Endothelial cell of umbilical vein (primary cell): ENCODE measurements at regions not wholly inside any gene's neighbourhood (a gene's known extent, or its start where the extent isn't known, plus 50 kb on each side); places are given as distances from the start of the nearest gene placed in this dataset.

ENCODE experiments used
- BruUV-seq: library from RNA; stranded (reverse); fragments of 400-500 nt; replicated peaks from 2 replicates; lab custom pipeline; 2021; lab: Mats Ljungman, UMichigan
- CTCF ChIA-PET: fragments of 300-600, 350-600 bp; sonication (Branson Sonifier 250); formaldehyde crosslinking; loops from one replicate; lab custom pipeline; 2021; ENCODE audit warnings: antibody characterized with exemption, inconsistent platforms; lab: Charles Lee
- POLR2A ChIA-PET: fragments of 300-600, 350-600 bp; sonication (Branson Sonifier 250); formaldehyde crosslinking; loops from one replicate; lab custom pipeline; 2021; ENCODE audit warnings: antibody characterized with exemption, inconsistent platforms; lab: Charles Lee
- DNase-seq: peaks from one replicate; pipeline ENCODE4 v3.0.0-alpha.2; 2011; ENCODE audit warnings: low read depth, low spot score
- FAIRE-seq: peaks from 2 replicates; lab custom pipeline; 2011; peaks lifted over from hg19 to GRCh38; lab: Jason Lieb, UNC
- H2AFZ ChIP-seq: 2 replicates; pipeline ENCODE4 v1.6.0; 2012; ENCODE audit warnings: low read depth, low read length, control low read depth, inconsistent platforms
- H3K27ac ChIP-seq: 2 replicates; pipeline ENCODE4 v1.5.1; 2011; ENCODE audit warnings: low read depth, mild to moderate bottlenecking, control low read depth, low read length, moderate library complexity; ENCODE audit not compliant: insufficient read depth
- H3K27me3 ChIP-seq, 2 experiments: 2 replicates each; pipeline versions ENCODE4 v1.6.0 to v1.6.1; 2011; ENCODE audit warnings: low read length in 2 of 2, mixed read lengths in 1 of 2; ENCODE audit not compliant: control insufficient read depth in 2 of 2, insufficient read depth in 2 of 2
- H3K36me3 ChIP-seq, 2 experiments: 2 replicates in 1 of 2; 3 replicates in 1 of 2; pipeline ENCODE4 v1.5.1; 2011; ENCODE audit warnings: low read length in 2 of 2, mild to moderate bottlenecking in 1 of 2, moderate library complexity in 1 of 2; ENCODE audit not compliant: control insufficient read depth in 2 of 2, insufficient read depth in 2 of 2; ENCODE audit errors: extremely low read depth in 1 of 2
- H3K4me1 ChIP-seq: 3 replicates; pipeline ENCODE4 v1.5.1; 2011; ENCODE audit warnings: mild to moderate bottlenecking, low read length; ENCODE audit not compliant: control insufficient read depth, insufficient read depth; ENCODE audit errors: extremely low read depth
- H3K4me2 ChIP-seq: 2 replicates; pipeline ENCODE4 v1.6.1; 2011; ENCODE audit warnings: low read length, control low read depth, mixed read lengths; ENCODE audit not compliant: insufficient read depth
- H3K4me3 ChIP-seq, 3 experiments: fragments of 200-600 bp in 1 of 3; sonication (generic), shearing (Covaris generic) in 1 of 3; replicated peaks in 1 of 3; 2 replicates each; pipeline ENCODE4 v1.5.1; 2011 to 2016; ENCODE audit warnings: control low read depth in 3 of 3, low read length in 3 of 3, mild to moderate bottlenecking in 2 of 3, inconsistent platforms in 1 of 3, low read depth in 1 of 3, moderate library complexity in 1 of 3; ENCODE audit not compliant: insufficient read depth in 1 of 3
- H3K79me2 ChIP-seq: 2 replicates; pipeline ENCODE4 v1.6.0; 2012; ENCODE audit warnings: low read length, inconsistent platforms; ENCODE audit not compliant: control insufficient read depth, insufficient read depth
- H3K9ac ChIP-seq: replicated peaks from 2 replicates; pipeline ENCODE3; 2011; ENCODE audit warnings: low read length, control low read depth; ENCODE audit not compliant: insufficient read depth; ENCODE audit errors: extremely low read depth
- H3K9me1 ChIP-seq: replicated peaks from 3 replicates; pipeline ENCODE4 v1.6.0; 2011; ENCODE audit warnings: mild to moderate bottlenecking, low read length; ENCODE audit not compliant: control insufficient read depth, insufficient read depth; ENCODE audit errors: extremely low read depth
- H3K9me3 ChIP-seq: replicated peaks from 2 replicates; pipeline ENCODE4 v1.5.1; 2012; ENCODE audit warnings: low read length, inconsistent platforms; ENCODE audit not compliant: control insufficient read depth, insufficient read depth
- H4K20me1 ChIP-seq: replicated peaks from 2 replicates; pipeline ENCODE3; 2011; ENCODE audit warnings: mild to moderate bottlenecking, low read length; ENCODE audit not compliant: control insufficient read depth, insufficient read depth; ENCODE audit errors: extremely low read depth
- EZH2 ChIP-seq: IDR thresholded peaks from 2 replicates; pipeline ENCODE4 v1.6.1; 2012; ENCODE audit warnings: borderline replicate concordance, low read depth, mild to moderate bottlenecking, moderate library complexity, low read length, inconsistent platforms; ENCODE audit not compliant: severe bottlenecking
- GATA2 ChIP-seq: IDR thresholded peaks from 2 replicates; pipeline ENCODE4 v1.7.0; 2011; ENCODE audit warnings: low read depth, mild to moderate bottlenecking, moderate library complexity, mixed read lengths, low read length; ENCODE audit not compliant: insufficient read length, insufficient read depth
- JUN ChIP-seq: IDR thresholded peaks from 2 replicates; pipeline ENCODE4 v1.6.1; 2011; ENCODE audit warnings: borderline replicate concordance, low read depth; ENCODE audit not compliant: insufficient read length, insufficient read depth
- MYC ChIP-seq: IDR thresholded peaks from one replicate; pipeline ENCODE4 v1.6.1; 2011; ENCODE audit warnings: mild to moderate bottlenecking, low read depth, low read length
- POLR2A ChIP-seq: IDR thresholded peaks from 2 replicates; pipeline ENCODE4 v1.6.1; 2012; ENCODE audit warnings: low read depth, mild to moderate bottlenecking, control low read depth, low read length
- POLR2AphosphoS5 ChIP-seq: IDR thresholded peaks from 2 replicates; pipeline ENCODE4 v1.6.1; 2012; ENCODE audit warnings: low read depth, mild to moderate bottlenecking, control low read depth, low read length, moderate library complexity; ENCODE audit not compliant: insufficient read depth
- dilution Hi-C: fragments of 300-500 bp; cut with MboI; formaldehyde crosslinking; loops from one replicate; pipeline ENCODE4 v1.15.0; 2019; ENCODE audit warnings: low sequenced_read_pairs; ENCODE audit not compliant: extremely low pct_ligation_motif_present
- intact Hi-C: fragments of 100-400 bp; cut with micrococcal nuclease; formaldehyde crosslinking; loops from one replicate; pipeline ENCODE4 v1.10.0; 2022
- TF ChIP-seq, protein P1 (sequence below): IDR thresholded peaks from 2 replicates; pipeline ENCODE4 v1.6.1; 2011; ENCODE audit not compliant: insufficient read depth, insufficient read length
- TF ChIP-seq, protein P2 (sequence below), 2 donors: IDR thresholded peaks; 1 replicate in 1 of 2; 2 replicates in 1 of 2; pipeline ENCODE4 v1.5.1; 2011; ENCODE audit warnings: low read length in 2 of 2, mild to moderate bottlenecking in 2 of 2, moderate library complexity in 2 of 2, control low read depth in 1 of 2, inconsistent platforms in 1 of 2, low read depth in 1 of 2; ENCODE audit not compliant: insufficient read depth in 1 of 2; ENCODE audit errors: extremely low read depth in 1 of 2

DNA sequence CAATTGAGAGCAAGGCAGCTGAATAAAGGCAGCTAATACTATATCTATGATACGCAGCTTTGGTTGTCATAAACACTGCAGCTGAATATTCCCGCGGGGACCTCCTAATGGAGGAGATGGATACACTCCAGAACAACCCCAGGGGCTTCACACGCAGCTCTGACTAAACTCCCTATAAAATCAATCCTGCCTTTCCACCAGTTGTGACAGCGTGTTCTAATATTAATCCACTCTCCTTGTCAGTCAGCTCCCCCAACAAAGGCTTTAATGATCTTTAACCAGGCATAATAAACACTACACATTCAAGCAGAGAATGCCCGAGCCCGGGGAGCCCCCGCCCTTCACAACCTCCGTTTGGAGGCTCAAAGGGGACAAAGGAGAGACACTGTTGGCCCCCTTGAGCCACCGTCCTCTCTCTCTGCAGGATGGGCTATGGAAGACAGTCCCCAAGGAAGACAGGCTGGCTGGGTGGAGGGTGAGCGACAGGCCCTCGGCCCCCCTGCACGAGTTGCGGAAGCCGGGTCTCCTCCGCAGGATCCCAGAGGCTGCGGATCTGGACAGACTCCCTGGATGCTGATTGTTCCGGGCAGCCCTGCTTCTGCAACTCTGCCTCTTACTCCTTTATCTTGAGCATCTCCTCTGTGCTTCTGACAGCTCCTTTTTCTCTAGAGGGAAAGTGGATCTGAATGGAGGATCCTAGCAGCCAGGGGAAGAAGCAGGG, 565.2 kb downstream of the BUD13 start:
- BruUV-seq: no TSS peak
- Histone ChIP-seq H4K20me1 (no peaks in the 10 kb centered on the region), H3K9me1 (no peaks in the 10 kb centered on the region), H3K4me2 (no peak overlapping the region), H3K27ac (no peak overlapping the region), H3K9ac (no peak overlapping the region), H3K36me3 (no peaks in the 10 kb centered on the region), H3K79me2 (no peaks in the 10 kb centered on the region), H3K9me3 (no peaks in the 10 kb centered on the region), H2AFZ (no peak overlapping the region), H3K27me3 (no peaks in the 10 kb centered on the region), H3K4me1 (no peaks in the 10 kb centered on the region), H3K4me3 (no peak overlapping the region)
- DNase-seq (no peak), FAIRE-seq (no peak)
- ChIA-PET POLR2A (no interaction called here), CTCF (interaction anchor here (1.0 to 1.5 kb wide), 2 partner anchors 9 to 1469 kb away, joined by 3 to 4 read pairs; no protein-coding TSS in a partner anchor)
- intact Hi-C loops: no loop called here
- dilution Hi-C loops: no loop called here
- TF ChIP-seq POLR2A: no peak
- no peak for TF ChIP-seq GATA2
- TF ChIP-seq, protein P1, sequence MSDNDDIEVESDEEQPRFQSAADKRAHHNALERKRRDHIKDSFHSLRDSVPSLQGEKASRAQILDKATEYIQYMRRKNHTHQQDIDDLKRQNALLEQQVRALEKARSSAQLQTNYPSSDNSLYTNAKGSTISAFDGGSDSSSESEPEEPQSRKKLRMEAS: no peak
- no peak for TF ChIP-seq EZH2
- TF ChIP-seq POLR2AphosphoS5: no peak

DNA sequence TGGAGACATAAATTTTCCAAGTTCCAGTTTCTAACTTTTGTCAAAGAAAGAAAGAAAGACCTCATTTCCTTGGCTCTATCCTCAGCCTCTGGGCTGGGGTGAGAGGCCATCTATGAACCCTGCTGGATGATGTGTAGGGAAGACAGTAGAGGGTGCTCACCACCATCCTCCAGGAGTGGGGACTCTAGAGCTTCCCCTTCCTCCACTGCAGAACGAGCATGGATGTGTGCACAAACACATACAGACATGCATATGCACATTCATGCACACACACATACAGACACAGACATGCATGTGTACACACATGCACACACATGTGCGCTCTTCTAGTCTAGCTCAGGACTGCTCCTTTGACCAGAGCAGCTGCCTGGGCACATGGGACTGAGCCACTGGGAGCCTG, 565.8 kb downstream of the BUD13 start:
- intact Hi-C loops (no loop called here), dilution Hi-C loops (no loop called here)
- Histone ChIP-seq H3K9ac (no peak overlapping the region), H3K9me1 (no peaks in the 10 kb centered on the region), H3K4me2 (no peak overlapping the region), H4K20me1 (no peaks in the 10 kb centered on the region), H3K4me1 (no peaks in the 10 kb centered on the region), H3K27me3 (no peaks in the 10 kb centered on the region), H2AFZ (no peak overlapping the region), H3K36me3 (no peaks in the 10 kb centered on the region), H3K27ac (no peak overlapping the region), H3K9me3 (no peaks in the 10 kb centered on the region), H3K79me2 (no peaks in the 10 kb centered on the region), H3K4me3 (no peak overlapping the region)
- POLR2A ChIA-PET: no interaction called here
- BruUV-seq: no TSS peak
- FAIRE-seq: no peak
- TF ChIP-seq POLR2A (no peak), JUN (no peak), MYC (no peak), POLR2AphosphoS5 (no peak), EZH2 (no peak)
- TF ChIP-seq, protein P2, sequence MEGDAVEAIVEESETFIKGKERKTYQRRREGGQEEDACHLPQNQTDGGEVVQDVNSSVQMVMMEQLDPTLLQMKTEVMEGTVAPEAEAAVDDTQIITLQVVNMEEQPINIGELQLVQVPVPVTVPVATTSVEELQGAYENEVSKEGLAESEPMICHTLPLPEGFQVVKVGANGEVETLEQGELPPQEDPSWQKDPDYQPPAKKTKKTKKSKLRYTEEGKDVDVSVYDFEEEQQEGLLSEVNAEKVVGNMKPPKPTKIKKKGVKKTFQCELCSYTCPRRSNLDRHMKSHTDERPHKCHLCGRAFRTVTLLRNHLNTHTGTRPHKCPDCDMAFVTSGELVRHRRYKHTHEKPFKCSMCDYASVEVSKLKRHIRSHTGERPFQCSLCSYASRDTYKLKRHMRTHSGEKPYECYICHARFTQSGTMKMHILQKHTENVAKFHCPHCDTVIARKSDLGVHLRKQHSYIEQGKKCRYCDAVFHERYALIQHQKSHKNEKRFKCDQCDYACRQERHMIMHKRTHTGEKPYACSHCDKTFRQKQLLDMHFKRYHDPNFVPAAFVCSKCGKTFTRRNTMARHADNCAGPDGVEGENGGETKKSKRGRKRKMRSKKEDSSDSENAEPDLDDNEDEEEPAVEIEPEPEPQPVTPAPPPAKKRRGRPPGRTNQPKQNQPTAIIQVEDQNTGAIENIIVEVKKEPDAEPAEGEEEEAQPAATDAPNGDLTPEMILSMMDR (IDR thresholded peaks at IDR 0.05; ENCODE audit: extremely low read depth in 1 of 2, insufficient read depth in 1 of 2, low read depth in 1 of 2, low read length in 2 of 2): no peak
- DNase-seq: no peak
- CTCF ChIA-PET: interaction anchor here (1.0 to 1.5 kb wide), 2 partner anchors 10 to 1468 kb away, joined by 3 to 4 read pairs; no protein-coding TSS in a partner anchor
